GM21576 (cell line): ENCODE measurements at regions not wholly inside any gene's neighbourhood (a gene's known extent, or its start where the extent isn't known, plus 50 kb on each side); places are given as distances from the start of the nearest gene placed in this dataset.

Source experiments
- ATAC-seq: cut with Tn5 transposase; IDR thresholded peaks from one replicate; pipeline ENCODE4 v1.9.1; 2021; ENCODE audit warnings: mild to moderate bottlenecking, moderate library complexity; ENCODE audit not compliant: unreplicated experiment

- ATAC-seq, result no peak
Measured at GRCh38 chr20:24339210-24339641, 130.2 kb upstream of the SYNDIG1 start.

GRCh38 chr20:24337551-24337950 is 131.9 kb upstream of the SYNDIG1 start:
- no peak for ATAC-seq

- ATAC-seq, result no peak
Measured at GRCh38 chr20:24337069-24337468, 132.4 kb upstream of the SYNDIG1 start.

GRCh38 chr20:24334830-24335229 is 134.6 kb upstream of the SYNDIG1 start:
- no peak for ATAC-seq

- no peak for ATAC-seq
Measured at GRCh38 chr20:24332956-24333355, 136.5 kb upstream of the SYNDIG1 start.

- no peak for ATAC-seq
Measured at GRCh38 chr20:24331939-24332338, 137.5 kb upstream of the SYNDIG1 start.

GRCh38 chr20:24328901-24329300 is 140.5 kb upstream of the SYNDIG1 start:
- ATAC-seq, result no peak

- ATAC-seq, result no peak
Measured at GRCh38 chr20:24321973-24322372, 147.5 kb upstream of the SYNDIG1 start.

GRCh38 chr20:24318569-24319352 is 150.7 kb upstream of the SYNDIG1 start:
- ATAC-seq, result no peak

GRCh38 chr20:24317224-24317623 is 152.2 kb upstream of the SYNDIG1 start:
- no peak for ATAC-seq

GRCh38 chr20:24316731-24317130 is 152.7 kb upstream of the SYNDIG1 start:
- ATAC-seq, result no peak

- no peak for ATAC-seq
Measured at GRCh38 chr20:24314053-24314452, 155.4 kb upstream of the SYNDIG1 start.

- ATAC-seq, result no peak
Measured at GRCh38 chr20:24309596-24309995, 159.8 kb upstream of the SYNDIG1 start.

- no peak for ATAC-seq
Measured at GRCh38 chr20:24305371-24305770, 164.1 kb upstream of the SYNDIG1 start.

GRCh38 chr20:24304291-24304690 is 165.1 kb upstream of the SYNDIG1 start:
- no peak for ATAC-seq

- no peak for ATAC-seq
Measured at GRCh38 chr20:24303393-24304170, 165.8 kb upstream of the SYNDIG1 start.

GRCh38 chr20:24297993-24298392 is 171.4 kb upstream of the SYNDIG1 start:
- ATAC-seq, result no peak

GRCh38 chr20:24296477-24297261 is 172.8 kb upstream of the SYNDIG1 start:
- no peak for ATAC-seq

GRCh38 chr20:24291014-24291413 is 178.4 kb upstream of the SYNDIG1 start:
- ATAC-seq, result no peak

GRCh38 chr20:24289737-24290481 is 179.5 kb upstream of the SYNDIG1 start:
- ATAC-seq, result no peak

GRCh38 chr20:24283186-24283585 is 186.2 kb upstream of the SYNDIG1 start:
- no peak for ATAC-seq
